ENCODE measurements at regions not wholly inside any gene's neighbourhood (a gene's known extent, or its start where the extent isn't known, plus 50 kb on each side); places are given as distances from the start of the nearest gene placed in this dataset.

GRCh38 chr19:29289020-29289419, 76.1 kb upstream of the UQCRFS1 start:
- no peak overlapping the region for H3K4me3 ChIP-seq (ENCODE audit: insufficient read depth, low read length)
- no peaks in the 10 kb centered on the region for H3K4me1 ChIP-seq (ENCODE audit: insufficient read depth, low read length)
- no peaks in the 10 kb centered on the region for H3K9me3 ChIP-seq (ENCODE audit: low read depth, low read length)
- no peak overlapping the region for H3K27ac ChIP-seq (ENCODE audit: low read depth, low read length)
- no peaks in the 10 kb centered on the region for H3K36me3 ChIP-seq (ENCODE audit: insufficient read depth, low read length)
- no peak overlapping the region for H2AFZ ChIP-seq (ENCODE audit: low read length)
- no peak for DNase-seq (ENCODE audit: insufficient read length, low spot score, missing footprints)
- H4K20me1 ChIP-seq (ENCODE audit: insufficient read depth, low read length), result no peaks in the 10 kb centered on the region
- H3K4me2 ChIP-seq (ENCODE audit: insufficient read depth, low read length), result no peak overlapping the region
- H3K27me3 ChIP-seq (ENCODE audit: insufficient read depth, low read length), result no peaks in the 10 kb centered on the region
- no peaks in the 10 kb centered on the region for H3K79me2 ChIP-seq (ENCODE audit: insufficient read depth, low read length)
- TF ChIP-seq, protein P1, sequence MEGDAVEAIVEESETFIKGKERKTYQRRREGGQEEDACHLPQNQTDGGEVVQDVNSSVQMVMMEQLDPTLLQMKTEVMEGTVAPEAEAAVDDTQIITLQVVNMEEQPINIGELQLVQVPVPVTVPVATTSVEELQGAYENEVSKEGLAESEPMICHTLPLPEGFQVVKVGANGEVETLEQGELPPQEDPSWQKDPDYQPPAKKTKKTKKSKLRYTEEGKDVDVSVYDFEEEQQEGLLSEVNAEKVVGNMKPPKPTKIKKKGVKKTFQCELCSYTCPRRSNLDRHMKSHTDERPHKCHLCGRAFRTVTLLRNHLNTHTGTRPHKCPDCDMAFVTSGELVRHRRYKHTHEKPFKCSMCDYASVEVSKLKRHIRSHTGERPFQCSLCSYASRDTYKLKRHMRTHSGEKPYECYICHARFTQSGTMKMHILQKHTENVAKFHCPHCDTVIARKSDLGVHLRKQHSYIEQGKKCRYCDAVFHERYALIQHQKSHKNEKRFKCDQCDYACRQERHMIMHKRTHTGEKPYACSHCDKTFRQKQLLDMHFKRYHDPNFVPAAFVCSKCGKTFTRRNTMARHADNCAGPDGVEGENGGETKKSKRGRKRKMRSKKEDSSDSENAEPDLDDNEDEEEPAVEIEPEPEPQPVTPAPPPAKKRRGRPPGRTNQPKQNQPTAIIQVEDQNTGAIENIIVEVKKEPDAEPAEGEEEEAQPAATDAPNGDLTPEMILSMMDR (IDR thresholded peaks at IDR 0.05; ENCODE audit: extremely low read depth, low read depth, low read length), result no peak

GRCh38 chr19:29290853-29291252, 77.9 kb upstream of the UQCRFS1 start:
- TF ChIP-seq, protein P1 (IDR thresholded peaks at IDR 0.05; ENCODE audit: extremely low read depth, low read depth, low read length), result no peak
- DNase-seq (ENCODE audit: insufficient read length, low spot score, missing footprints), result no peak
- H3K9me3 ChIP-seq (ENCODE audit: low read depth, low read length), result no peaks in the 10 kb centered on the region

GRCh38 chr19:29292153-29292552, 79.2 kb upstream of the UQCRFS1 start:
- H3K27ac ChIP-seq (ENCODE audit: low read depth, low read length), result no peak overlapping the region
- no peak for DNase-seq (ENCODE audit: insufficient read length, low spot score, missing footprints)
- H3K4me3 ChIP-seq (ENCODE audit: insufficient read depth, low read length), result no peak overlapping the region
- H3K36me3 ChIP-seq (ENCODE audit: insufficient read depth, low read length), result no peaks in the 10 kb centered on the region
- TF ChIP-seq, protein P1 (IDR thresholded peaks at IDR 0.05; ENCODE audit: extremely low read depth, low read depth, low read length), result no peak
- no peaks in the 10 kb centered on the region for H4K20me1 ChIP-seq (ENCODE audit: insufficient read depth, low read length)
- H2AFZ ChIP-seq (ENCODE audit: low read length), result no peak overlapping the region
- no peaks in the 10 kb centered on the region for H3K9me3 ChIP-seq (ENCODE audit: low read depth, low read length)
- H3K27me3 ChIP-seq (ENCODE audit: insufficient read depth, low read length), result no peaks in the 10 kb centered on the region
- no peaks in the 10 kb centered on the region for H3K79me2 ChIP-seq (ENCODE audit: insufficient read depth, low read length)
- no peaks in the 10 kb centered on the region for H3K4me1 ChIP-seq (ENCODE audit: insufficient read depth, low read length)
- H3K4me2 ChIP-seq (ENCODE audit: insufficient read depth, low read length), result no peak overlapping the region

More at GRCh38 chr19:29290853-29291252, 77.9 kb upstream of the UQCRFS1 start:
- Histone ChIP-seq H3K36me3 (ENCODE audit: insufficient read depth, low read length) (no peaks in the 10 kb centered on the region), H3K4me2 (ENCODE audit: insufficient read depth, low read length) (no peak overlapping the region), H3K27ac (ENCODE audit: low read depth, low read length) (no peak overlapping the region), H3K4me1 (ENCODE audit: insufficient read depth, low read length) (no peaks in the 10 kb centered on the region), H4K20me1 (ENCODE audit: insufficient read depth, low read length) (no peaks in the 10 kb centered on the region), H3K4me3 (ENCODE audit: insufficient read depth, low read length) (no peak overlapping the region), H2AFZ (ENCODE audit: low read length) (no peak overlapping the region), H3K79me2 (ENCODE audit: insufficient read depth, low read length) (no peaks in the 10 kb centered on the region), H3K27me3 (ENCODE audit: insufficient read depth, low read length) (no peaks in the 10 kb centered on the region)

DNA sequence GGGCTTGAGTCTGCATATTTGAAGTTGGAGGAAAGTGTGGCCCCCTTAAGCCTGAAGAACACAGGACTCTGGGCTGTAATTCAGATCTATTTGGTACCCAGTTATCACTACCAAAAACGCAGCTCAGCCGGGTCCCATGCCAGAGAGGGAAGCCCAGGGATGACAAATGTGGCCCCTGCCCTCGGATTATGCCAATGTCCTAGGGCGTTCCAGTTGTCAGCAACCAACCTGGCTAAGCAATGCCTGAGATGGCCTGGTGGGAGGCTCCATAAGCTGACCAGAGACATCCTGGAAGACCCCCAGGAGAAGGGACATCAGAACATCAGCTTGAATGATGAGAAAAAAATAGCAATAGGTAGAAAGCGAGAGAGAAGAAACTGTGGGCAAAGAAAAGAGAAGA, 79.6 kb upstream of the UQCRFS1 start:
- Histone ChIP-seq H3K4me3 (ENCODE audit: insufficient read depth, low read length) (no peak overlapping the region), H3K4me1 (ENCODE audit: insufficient read depth, low read length) (no peaks in the 10 kb centered on the region), H3K4me2 (ENCODE audit: insufficient read depth, low read length) (no peak overlapping the region), H3K9me3 (ENCODE audit: low read depth, low read length) (no peaks in the 10 kb centered on the region), H2AFZ (ENCODE audit: low read length) (no peak overlapping the region), H3K79me2 (ENCODE audit: insufficient read depth, low read length) (no peaks in the 10 kb centered on the region), H3K36me3 (ENCODE audit: insufficient read depth, low read length) (no peaks in the 10 kb centered on the region), H4K20me1 (ENCODE audit: insufficient read depth, low read length) (no peaks in the 10 kb centered on the region), H3K27ac (ENCODE audit: low read depth, low read length) (no peak overlapping the region), H3K27me3 (ENCODE audit: insufficient read depth, low read length) (no peaks in the 10 kb centered on the region)
- TF ChIP-seq, protein P1 (IDR thresholded peaks at IDR 0.05; ENCODE audit: extremely low read depth, low read depth, low read length), result no peak
- no peak for DNase-seq (ENCODE audit: insufficient read length, low spot score, missing footprints)
